GM19025 (cell line): ENCODE measurements at regions not wholly inside any gene's neighbourhood (a gene's known extent, or its start where the extent isn't known, plus 50 kb on each side); places are given as distances from the start of the nearest gene placed in this dataset.
"Not testable (repeated sequence)": the region's sequence is repeated elsewhere in the genome, so short reads cannot be mapped to it uniquely, and the experiment has no call there.

Source experiments
- ATAC-seq: cut with Tn5 transposase; IDR thresholded peaks from one replicate; pipeline ENCODE4 v1.9.1; 2021; ENCODE audit warnings: mild to moderate bottlenecking, low read depth, moderate library complexity; ENCODE audit not compliant: unreplicated experiment

GRCh38 chr6:28621268-28621667, 95.6 kb downstream of the GPX5 start:
- not testable (repeated sequence) for ATAC-seq

- not testable (repeated sequence) for ATAC-seq
Observed at GRCh38 chr6:28623242-28623641, 97.6 kb downstream of the GPX5 start.

- ATAC-seq, result not testable (repeated sequence)
Observed at GRCh38 chr6:28626386-28626785, 100.7 kb downstream of the GPX5 start.

- ATAC-seq, result no peak
Observed at GRCh38 chr6:28632326-28632851, 106.7 kb downstream of the GPX5 start.

- no peak for ATAC-seq
Observed at GRCh38 chr6:28633445-28634215, 107.9 kb downstream of the GPX5 start.

- ATAC-seq, result no peak
Observed at GRCh38 chr6:28634411-28634760, 108.7 kb downstream of the GPX5 start.

- no peak for ATAC-seq
Observed at GRCh38 chr6:28634761-28635546, 109.3 kb downstream of the GPX5 start.

- ATAC-seq, result no peak
Observed at GRCh38 chr6:28635547-28636158, 110.0 kb downstream of the GPX5 start.

- no peak for ATAC-seq
Observed at GRCh38 chr6:28638787-28639430, 113.2 kb downstream of the GPX5 start.

GRCh38 chr6:28639445-28640290, 114.0 kb downstream of the GPX5 start:
- not testable (repeated sequence) for ATAC-seq

- no peak for ATAC-seq
Observed at GRCh38 chr6:28643017-28643740, 117.5 kb downstream of the GPX5 start.

- no peak for ATAC-seq
Observed at GRCh38 chr6:28646650-28647049, 121.0 kb downstream of the GPX5 start.

GRCh38 chr6:28648035-28648877, 122.6 kb downstream of the GPX5 start:
- no peak for ATAC-seq

GRCh38 chr6:28648878-28649375, 123.2 kb downstream of the GPX5 start:
- no peak for ATAC-seq

- ATAC-seq, result no peak
Observed at GRCh38 chr6:28651161-28651560, 125.5 kb downstream of the GPX5 start.

GRCh38 chr6:28653876-28654275, 128.2 kb downstream of the GPX5 start:
- no peak for ATAC-seq

GRCh38 chr6:28655164-28655563, 129.5 kb downstream of the GPX5 start:
- ATAC-seq, result no peak

GRCh38 chr6:28656715-28657114, 131.0 kb downstream of the GPX5 start:
- ATAC-seq, result no peak
